HG03196 (cell line): ENCODE measurements at regions not wholly inside any gene's neighbourhood (a gene's known extent, or its start where the extent isn't known, plus 50 kb on each side); places are given as distances from the start of the nearest gene placed in this dataset.
A peak's percentile ranks its signal among the peaks of the same experiment; 100 is the strongest.
"Not testable (repeated sequence)": the region's sequence is repeated elsewhere in the genome, so short reads cannot be mapped to it uniquely, and the experiment has no call there.

Experiments
- ATAC-seq: cut with Tn5 transposase; IDR thresholded peaks from one replicate; pipeline ENCODE4 v1.9.1; 2021; ENCODE audit not compliant: unreplicated experiment

DNA sequence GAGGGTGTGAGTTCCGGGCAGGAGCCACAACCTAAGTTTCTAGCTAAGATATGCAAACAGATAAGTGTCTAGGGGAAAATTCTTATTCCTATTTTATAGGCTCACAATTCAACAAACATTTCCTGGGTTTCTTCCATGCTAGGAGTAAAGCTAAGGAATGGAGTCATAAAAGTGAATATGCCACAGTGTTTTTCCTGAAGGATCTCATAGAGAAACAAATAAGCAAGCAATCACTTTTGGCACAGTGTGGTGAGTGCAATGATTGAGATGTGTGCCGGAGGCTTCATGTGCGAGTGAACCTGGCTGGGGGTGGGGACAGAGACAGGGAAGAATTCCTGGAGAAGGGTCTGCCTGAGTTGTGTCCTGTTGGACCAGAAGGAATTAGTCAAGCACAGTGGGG is 147.4 kb downstream of the TENT5C start:
- ATAC-seq, result no peak

DNA sequence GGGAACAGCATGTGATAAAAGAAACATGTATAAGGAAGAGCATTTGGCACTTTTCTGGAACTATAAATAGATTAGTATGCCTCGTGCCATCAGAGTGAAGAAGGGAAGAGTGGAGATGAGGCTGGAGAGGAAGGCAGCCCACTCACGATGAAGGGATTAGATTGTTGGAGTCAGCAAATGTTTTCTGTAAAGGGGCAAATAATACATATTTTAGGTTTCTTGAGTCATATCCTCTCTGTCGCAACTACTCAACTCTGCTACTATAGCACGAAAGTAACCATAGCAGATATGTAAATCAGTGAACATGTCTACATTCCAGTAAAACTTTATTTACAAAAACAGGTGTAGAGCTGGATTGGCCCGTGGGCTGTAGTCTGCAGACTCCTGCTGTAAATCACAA is 147.8 kb downstream of the TENT5C start:
- ATAC-seq, result no peak

DNA sequence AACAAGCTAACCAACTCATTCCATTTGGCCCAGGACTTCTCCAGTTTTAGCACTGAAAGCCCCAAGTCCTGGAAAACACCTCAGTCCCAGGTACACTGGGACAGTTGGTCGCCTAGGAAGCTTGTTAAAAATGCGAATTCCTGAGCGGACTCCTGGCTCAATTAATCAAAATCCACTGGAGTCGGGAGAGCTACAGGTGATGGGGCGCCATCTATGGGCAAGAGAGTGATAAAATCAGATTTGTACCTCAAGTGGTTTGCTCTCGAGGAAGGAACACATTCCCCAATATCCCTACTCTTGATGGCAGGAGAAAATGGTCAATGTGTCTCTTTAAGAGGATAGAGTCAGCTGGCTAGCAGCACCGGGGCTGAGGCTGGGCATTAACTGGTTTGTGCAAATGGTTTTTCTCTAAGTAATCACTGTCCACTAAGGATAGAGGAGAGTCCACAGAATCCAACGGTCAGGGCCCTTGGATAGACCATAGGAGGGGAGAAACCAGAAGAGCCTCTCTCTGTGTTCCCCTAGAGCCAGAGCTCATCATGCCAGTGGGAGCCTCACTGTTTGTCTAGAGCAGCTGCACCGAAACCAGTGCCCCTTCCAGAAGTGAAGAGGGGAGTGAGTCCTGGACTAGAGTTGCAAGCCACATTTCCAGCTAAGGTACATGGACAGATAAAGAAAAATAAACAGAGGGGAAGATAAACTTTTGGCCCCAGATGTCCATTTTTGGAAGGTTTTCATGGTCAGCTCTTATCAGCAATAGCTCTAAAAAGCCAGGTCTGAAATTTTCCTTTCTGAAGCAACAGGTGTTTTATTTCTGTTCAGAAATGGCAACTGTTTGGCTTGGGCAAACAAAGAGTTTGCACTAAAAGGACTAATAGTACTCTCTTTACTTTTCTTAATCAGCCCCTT is 148.5 kb downstream of the TENT5C start:
- ATAC-seq, result no peak

DNA sequence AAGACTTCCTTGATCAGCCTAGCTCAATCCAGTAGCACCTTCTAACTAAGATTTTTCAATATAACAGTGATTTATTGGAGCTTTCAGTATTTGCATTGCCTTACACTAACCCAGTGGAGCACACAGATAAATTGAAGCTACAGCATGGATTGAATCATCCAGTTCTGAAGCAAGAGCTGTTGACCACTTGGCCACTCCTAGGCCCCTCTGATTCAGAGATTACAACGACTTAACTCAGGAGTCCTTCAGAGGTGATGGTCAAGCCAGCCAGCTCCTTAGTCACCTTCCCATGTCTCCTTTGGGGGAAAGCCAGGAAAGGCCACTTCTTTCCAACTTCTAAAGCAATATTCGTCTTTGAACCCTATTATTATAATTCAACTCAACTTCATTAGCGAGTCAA is 151.8 kb downstream of the TENT5C start:
- no peak for ATAC-seq

DNA sequence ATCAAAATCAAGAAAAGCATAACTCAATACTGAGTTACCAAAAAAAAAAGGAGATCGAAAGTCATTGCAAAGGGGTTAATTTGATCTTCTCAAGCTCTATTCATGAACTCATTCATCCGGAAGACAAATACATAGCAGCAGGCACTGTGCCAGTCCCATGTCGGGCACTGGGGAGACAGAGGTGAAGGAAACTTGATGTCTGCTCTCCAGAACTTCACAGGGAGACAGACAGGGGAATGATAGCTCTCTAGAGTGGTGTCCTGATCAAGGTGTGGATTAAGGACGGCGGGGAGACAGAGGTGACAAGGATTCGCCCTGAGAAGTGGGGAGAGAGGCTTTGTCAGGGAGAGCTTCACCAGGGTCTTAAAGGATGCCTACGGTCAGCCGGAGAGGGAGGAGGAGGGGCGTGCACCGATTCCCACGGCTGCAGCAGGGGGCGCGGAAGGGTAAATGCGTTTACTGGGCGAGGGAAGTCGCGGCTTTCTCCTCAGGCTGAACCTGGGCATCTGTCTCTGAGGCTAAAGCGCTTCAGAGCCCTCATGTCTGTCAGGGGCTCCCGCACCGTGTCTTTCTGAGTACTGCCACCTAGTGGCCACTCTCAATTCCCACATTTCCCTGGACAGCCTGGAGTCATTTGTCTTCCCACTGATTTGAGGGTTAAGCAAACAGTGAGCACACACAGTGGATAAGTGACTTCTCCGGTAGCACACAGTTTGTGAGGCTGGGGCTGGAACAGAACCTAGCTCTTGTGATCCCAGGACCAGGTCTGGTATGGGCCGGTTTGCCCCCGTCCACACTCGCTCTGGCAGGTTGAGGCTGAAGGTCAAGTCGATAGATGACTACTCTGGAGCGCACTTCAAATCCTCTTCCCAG is 152.8 kb downstream of the TENT5C start:
- ATAC-seq, result peak; percentile 52

DNA sequence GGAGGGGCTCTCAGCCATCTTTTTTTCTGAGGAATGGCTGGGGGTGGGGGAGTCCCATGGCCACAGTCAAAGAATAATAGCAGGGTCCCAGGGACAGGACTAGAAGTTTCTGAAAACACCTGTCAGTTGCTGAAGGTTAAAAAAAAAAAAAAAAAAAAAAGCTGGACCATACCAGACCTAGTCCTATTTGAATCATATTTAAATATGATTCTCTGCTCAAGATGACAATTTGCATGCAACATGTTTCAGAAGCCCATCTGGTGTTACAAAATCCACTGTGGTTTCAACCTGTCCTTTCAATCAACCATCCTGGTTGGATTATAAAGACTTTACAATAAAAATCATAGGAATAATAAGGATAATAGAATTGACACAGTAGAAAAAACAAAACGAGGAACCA is 153.7 kb downstream of the TENT5C start:
- ATAC-seq, result no peak

DNA sequence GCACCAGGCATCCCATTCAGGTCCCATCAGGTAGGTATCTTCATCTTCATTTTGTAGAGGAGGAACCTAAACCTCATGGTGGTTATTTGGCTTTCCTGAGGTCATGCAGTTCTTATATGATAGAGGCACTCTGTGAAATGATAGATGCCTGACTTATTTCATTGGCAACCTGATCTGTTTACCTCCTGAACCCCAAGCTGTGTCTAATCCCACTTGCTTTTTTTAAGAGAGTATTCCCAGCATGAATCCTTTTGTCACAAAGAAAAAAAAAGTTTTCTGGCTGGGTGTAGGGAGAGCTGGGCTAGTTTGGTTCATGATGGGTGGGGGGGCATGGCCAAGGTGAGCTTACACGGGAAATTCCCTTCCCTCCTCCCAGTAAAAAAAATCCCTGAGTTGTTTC is 154.2 kb downstream of the TENT5C start:
- ATAC-seq, result no peak

DNA sequence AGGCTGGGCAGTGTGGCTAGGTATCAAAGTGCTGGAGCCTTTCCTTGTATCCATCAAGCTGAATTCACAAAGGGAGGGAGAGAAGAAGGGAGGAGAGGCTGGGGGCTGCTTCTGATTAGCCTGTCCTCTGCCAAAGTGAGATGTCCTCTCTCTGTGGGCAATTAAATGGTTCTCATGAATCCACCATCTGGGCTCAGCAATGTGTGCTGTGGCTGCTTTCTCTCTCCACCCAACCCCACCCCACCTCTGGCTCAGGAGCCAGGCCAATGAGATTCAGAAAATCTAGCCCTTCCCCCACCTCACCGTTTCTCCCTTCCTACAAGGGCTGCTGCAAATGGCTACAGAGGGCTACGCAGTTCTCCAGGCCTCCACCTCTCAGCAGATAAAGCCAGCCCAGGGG is 154.6 kb downstream of the TENT5C start:
- ATAC-seq, result no peak

DNA sequence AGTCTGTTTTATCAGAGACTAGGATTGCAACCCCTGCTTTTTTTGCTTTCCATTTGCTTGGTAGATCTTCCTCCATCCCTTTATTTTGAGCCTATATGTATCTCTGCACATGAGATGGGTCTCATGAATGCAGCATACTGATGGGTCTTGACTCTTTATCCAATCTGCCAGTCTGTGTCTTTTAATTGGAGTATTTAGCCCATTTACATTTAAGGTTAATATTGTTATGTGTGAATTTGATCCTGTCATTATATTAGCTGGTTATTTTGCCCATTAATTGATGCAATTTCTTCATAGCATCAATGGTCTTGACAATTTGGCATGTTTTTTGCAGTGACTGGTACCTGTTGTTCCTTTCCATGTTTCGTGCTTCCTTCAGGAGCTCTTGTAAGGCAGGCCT is 161.7 kb downstream of the GDAP2 start:
- ATAC-seq, result not testable (repeated sequence)

DNA sequence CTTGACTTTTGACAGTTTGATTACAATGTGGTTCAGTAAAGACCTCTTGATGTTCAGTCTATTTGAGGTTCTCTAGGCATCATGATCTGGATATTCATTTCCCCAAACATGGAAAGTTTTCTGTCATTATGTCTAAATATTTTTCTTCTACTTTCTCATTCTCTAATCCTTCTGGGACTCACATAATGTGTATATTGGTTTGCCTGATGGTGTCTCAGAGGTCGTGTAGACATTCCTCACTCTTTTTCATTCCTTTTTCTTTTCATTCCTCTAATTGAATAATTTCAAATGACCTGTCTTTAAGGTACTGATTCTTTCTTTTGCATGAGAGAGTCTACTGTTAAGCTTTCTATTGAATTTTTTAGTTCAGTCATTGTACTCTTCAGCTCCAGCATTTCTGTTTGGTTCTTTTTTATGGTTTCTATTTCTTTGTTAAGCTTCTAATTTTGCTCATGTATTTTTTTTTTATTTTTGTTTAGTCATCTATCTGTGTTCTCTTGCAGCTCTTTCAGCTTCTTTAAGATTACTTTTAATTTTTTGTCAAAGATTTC is 158.4 kb downstream of the GDAP2 start:
- ATAC-seq, result no peak

DNA sequence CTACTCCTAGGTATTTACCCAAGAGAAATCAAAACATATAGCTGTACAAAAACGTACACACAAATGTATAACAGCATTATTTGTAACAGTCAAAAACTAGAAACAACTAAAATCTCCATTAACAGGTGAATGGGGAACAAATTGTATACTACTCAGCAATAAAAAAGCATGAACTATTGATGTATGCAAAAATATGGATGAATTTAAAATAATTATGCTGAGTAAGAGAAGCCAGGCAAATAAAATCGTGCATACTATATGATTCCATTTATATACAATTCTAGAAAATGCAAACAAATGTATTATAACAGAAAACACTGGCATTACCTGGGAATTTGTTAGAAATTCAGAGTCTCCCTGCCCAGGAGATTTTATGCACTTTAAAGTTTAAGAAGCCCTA is 150.1 kb downstream of the GDAP2 start:
- ATAC-seq, result no peak

DNA sequence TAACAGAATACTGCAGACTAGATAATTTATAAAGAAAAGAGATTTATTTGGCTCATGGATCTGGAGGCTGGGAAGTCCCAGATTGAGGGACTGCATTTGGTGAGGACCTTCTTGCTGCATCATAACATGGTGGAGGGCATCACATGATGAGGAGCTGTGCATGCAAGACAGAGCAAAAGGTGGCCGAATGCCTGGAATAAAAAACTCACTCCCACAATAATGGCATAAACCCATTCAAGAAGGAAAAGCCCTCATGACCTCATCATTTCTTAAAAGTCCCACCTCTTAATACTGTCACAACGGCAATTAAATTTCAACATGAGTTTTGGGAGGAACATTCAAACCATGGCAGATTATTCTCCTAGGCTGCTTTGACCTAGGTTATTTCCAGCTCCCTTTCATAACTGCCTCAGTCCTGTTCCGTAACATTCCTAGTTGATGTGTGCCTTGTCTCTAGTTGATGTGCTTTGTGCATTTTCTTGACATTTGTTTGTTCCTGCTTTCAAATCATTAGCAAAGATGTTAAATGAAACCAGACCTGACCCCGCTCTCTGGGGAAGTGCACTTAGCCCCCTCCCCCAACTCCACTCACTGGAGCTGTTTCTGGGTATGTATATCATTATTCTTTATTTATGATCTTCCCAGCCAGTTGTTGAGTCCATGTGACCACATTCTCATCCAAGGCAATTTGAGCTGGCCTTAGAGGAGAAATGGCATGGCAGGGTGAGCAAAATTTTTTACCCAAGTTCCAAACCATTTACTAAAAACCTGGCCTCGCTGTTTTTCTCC is 148.5 kb downstream of the GDAP2 start:
- ATAC-seq, result no peak

DNA sequence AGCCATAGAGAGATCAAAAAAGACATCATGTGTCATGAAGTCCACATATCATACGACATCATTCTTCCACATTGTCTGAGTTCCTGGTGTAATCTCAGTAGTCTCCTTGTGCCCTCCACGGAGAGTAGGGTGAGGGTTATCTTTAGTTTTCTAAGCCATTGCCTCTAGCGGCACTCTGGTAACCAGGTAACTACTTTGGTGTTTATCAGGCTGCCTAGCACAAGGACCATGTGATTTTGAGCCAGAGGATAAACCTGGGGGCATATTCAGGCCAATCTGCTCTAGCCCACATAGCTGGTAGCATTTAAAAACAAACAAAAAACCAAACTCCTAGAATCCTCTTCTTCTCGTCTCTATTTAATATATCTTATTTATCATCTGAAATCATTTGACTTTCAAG is 147.4 kb downstream of the GDAP2 start:
- ATAC-seq, result no peak

DNA sequence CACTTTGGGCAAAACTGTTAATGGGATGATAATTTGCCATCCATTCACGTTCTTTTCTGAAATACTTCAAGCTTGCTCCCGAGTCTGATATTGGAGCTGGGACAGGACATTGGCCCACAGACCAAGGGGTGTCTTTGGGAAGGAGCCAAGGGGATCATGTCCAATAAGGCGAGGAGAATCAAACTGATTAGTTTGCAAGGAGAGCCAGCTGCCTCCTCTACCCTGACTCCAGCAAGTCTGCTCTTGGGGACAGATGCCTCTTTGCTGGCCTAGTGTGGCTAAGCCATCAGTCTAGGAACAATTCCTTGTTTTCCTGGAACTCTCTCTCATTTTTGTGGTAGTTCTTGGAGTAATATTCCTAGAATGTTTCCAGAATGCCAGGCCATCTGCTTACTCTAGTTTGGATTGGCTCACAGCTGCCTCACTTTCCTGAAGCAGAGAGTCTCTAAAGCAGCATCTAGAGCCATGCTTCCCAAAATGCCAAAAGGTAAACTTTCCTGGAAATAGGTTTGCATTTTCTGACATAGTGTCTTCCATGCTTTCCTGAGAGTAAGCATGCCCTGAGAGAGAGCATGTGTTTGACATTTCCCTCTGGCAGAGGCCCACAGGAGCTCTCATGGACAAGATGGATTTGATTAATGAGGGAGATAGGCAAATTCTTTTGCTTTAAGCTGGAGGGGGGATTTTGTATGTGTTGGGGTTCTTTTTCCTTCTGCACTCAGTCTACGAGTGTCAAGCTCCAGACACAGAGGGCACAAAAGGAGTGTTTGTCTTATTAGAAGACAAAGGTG is 145.6 kb downstream of the GDAP2 start:
- ATAC-seq, result no peak

DNA sequence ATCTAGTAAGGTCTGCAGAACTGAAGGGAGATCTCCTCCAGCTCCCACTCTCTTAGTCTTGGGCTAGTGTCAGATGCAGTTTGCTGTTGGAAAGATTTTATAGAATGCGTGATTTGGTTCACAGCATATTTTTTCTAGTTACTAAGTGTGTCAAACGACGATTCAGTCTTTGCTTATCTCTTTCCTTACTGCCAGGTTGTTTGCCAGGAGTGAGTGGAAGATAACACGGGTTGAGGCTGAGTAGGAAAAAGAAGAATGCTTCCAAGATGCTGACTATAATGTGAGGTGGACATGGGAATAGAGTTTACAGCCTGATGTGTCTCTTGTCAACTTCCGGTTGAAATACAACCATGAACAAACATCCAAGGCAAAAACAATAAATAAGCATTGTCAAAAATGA is 141.4 kb downstream of the GDAP2 start:
- no peak for ATAC-seq

DNA sequence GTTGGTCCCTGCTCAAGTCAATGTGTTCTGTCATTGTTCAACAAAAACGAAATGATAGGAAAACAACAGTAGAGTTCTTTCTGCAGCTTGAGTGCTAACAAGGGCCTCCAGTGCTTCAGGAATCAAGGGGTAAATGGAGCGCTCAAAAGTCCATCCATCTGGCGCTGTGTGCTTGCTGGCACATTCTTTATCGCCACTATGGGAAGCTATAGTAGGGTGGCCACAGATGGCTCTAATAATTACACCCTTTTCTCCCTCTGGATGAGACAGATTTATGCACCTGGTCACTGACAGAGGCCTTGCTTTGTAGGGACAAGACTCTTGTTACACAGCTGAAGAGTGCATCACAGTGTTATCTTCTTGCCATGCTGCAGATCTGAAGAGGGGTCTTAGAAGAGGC is 136.0 kb downstream of the GDAP2 start:
- ATAC-seq, result no peak

DNA sequence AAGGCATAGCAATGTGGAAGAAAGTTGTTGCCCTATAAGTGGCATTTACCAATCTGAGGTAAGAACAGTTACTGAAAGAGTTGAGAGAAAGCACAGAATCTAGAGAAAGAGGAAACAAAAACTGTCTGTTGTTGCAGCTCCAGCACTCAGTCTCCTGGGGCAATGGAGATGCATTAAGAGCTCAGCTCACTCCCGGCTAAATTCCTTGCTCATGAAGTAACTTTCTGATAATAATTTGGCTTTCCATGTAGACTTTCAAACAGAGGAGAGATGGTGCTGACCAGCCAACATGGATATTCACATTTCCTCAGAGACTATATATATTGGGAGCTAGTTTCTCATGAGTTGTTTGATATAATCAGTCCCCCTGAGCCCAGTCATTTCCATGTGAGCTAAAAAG is 135.3 kb downstream of the GDAP2 start:
- no peak for ATAC-seq

DNA sequence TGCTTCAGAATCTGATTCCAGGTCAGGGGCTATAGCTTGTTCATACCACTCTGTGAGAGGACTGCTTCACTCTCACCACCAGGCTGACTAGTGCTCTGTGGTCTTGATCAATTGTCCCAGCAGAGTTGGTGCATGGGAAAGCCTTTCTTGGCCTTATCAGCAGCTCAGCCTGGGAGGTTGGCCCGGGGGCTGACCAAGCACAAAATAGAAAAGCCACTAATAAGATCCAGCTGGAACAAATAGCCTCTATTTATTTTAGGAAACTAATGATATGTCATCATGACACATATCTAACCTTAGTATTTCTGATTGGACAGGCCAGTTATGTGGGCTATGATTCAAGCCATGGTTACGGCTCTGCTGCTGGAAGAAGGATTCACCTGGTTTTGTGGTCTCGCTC is 134.2 kb downstream of the GDAP2 start:
- no peak for ATAC-seq

DNA sequence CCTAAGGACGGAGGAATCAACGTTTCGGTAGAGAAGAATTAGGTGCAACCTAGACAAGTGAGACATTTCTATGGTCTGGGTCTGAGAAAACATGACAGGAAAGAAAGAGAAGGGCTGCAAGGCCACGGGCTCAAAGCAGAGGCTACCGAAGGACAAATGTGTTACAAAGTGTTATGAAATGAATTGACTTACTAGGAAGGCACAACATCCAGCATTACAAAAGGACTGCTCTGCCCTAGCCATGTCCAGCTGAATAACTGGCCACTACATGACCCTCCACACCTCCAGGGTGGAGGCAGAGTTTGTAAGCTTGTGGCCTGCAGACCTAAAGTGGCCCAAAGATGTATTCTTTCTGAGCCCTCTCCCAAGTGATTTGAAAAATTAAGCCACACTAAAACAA is 133.6 kb downstream of the GDAP2 start:
- ATAC-seq, result no peak

DNA sequence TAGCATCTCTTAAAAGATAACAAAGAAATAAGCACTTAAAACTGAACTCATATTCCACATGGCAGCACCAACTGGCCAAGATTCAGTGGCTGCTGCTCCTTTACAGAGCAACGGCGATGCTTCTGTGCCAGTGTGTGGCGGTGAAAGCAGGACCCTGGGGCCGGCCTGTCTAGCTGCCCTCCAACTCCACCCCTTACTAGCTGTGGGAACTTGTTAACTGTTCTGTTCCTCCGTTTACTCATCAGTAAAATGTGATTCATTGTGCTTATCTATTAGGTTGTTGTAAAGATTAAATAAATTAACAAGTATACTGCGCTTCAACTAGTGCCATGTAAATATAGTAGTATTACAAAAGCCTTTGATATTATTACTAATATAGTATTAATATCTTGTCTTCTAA is 133.2 kb downstream of the GDAP2 start:
- no peak for ATAC-seq
